HL-60 (cell line): ENCODE measurements at regions not wholly inside any gene's neighbourhood (a gene's known extent, or its start where the extent isn't known, plus 50 kb on each side); places are given as distances from the start of the nearest gene placed in this dataset.

ENCODE experiments used
- CTCF ChIP-seq: IDR thresholded peaks from one replicate; pipeline ENCODE4 v1.5.1; 2011; ENCODE audit warnings: low read length, control low read depth, inconsistent platforms; ENCODE audit not compliant: insufficient read depth
- REST ChIP-seq: IDR thresholded peaks from 2 replicates; pipeline ENCODE4 v1.6.1; 2012; ENCODE audit warnings: low read depth; ENCODE audit not compliant: insufficient replicate concordance
- SPI1 ChIP-seq: IDR thresholded peaks from 2 replicates; pipeline ENCODE4 v1.6.1; 2012; ENCODE audit warnings: low read depth, mild to moderate bottlenecking, borderline replicate concordance

- TF ChIP-seq SPI1 (no peak), REST (no peak), CTCF (no peak)
These were observed 365.9 kb downstream of the JRKL start for GRCh38 chr11:96755752-96756151.
